Body of pancreas (tissue), 4 donors: ENCODE measurements at regions not wholly inside any gene's neighbourhood (a gene's known extent, or its start where the extent isn't known, plus 50 kb on each side); places are given as distances from the start of the nearest gene placed in this dataset.

Source experiments
- POLR2A ChIP-seq, 3 donors: fragments of 450-650 bp; IDR thresholded peaks; one replicate each; pipeline ENCODE4 v1.6.1; 2016; ENCODE audit warnings: antibody characterized with exemption in 3 of 3, mild to moderate bottlenecking in 2 of 3
- TF ChIP-seq, protein P1 (sequence below), 7 experiments: fragments of 450-650 bp in 4 of 7; fragments of 200-600 bp in 3 of 7; sonication (generic) in 3 of 7; IDR thresholded peaks; one replicate each; pipeline ENCODE4 v1.5.1; 2016 to 2019; ENCODE audit warnings: antibody characterized with exemption in 7 of 7

DNA sequence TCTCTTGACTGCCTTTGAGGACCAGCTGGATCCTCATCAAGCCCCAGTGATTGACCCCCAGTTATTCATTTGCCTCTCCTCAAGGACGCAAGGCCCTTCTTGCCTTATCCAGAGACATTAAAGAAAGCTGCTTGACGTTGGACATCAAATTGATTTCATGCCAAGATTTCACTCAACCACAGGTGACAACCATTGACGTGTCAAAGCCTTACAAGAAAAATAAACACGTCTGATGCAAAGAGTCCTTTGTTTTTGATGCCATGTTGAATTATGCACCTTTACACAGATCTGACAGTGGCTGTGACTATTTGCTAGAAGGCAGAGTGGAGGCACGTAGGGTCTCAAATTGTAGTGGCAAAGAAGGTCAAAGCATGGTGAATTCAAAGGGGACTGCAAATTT lies 666.2 kb upstream of the CAMK1G start:
- TF ChIP-seq, protein P1, sequence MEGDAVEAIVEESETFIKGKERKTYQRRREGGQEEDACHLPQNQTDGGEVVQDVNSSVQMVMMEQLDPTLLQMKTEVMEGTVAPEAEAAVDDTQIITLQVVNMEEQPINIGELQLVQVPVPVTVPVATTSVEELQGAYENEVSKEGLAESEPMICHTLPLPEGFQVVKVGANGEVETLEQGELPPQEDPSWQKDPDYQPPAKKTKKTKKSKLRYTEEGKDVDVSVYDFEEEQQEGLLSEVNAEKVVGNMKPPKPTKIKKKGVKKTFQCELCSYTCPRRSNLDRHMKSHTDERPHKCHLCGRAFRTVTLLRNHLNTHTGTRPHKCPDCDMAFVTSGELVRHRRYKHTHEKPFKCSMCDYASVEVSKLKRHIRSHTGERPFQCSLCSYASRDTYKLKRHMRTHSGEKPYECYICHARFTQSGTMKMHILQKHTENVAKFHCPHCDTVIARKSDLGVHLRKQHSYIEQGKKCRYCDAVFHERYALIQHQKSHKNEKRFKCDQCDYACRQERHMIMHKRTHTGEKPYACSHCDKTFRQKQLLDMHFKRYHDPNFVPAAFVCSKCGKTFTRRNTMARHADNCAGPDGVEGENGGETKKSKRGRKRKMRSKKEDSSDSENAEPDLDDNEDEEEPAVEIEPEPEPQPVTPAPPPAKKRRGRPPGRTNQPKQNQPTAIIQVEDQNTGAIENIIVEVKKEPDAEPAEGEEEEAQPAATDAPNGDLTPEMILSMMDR (IDR thresholded peaks at IDR 0.05), result no peak
- TF ChIP-seq POLR2A (IDR thresholded peaks at IDR 0.05), result no peak
